Gastroesophageal sphincter (tissue), 4 donors: ENCODE measurements at regions not wholly inside any gene's neighbourhood (a gene's known extent, or its start where the extent isn't known, plus 50 kb on each side); places are given as distances from the start of the nearest gene placed in this dataset.
"Not testable (repeated sequence)": the region's sequence is repeated elsewhere in the genome, so short reads cannot be mapped to it uniquely, and the experiment has no call there.

Experiments used
- ATAC-seq: fragments of 150-250 bp; one replicate; pipeline ENCODE4 v1.9.1; 2016; ENCODE audit warnings: mild to moderate bottlenecking, moderate library complexity
- H3K27ac ChIP-seq, 4 donors: fragments of 200-600 bp; sonication (generic) in 3 of 4; 1 replicate in 3 of 4; 2 replicates in 1 of 4; pipeline ENCODE4 v1.5.1; 2016 to 2019
- H3K27me3 ChIP-seq: fragments of 200-600 bp; sonication (generic); one replicate; pipeline ENCODE4 v1.5.1; 2019
- H3K36me3 ChIP-seq, 2 donors: fragments of 200-600 bp; sonication (generic); one replicate each; pipeline ENCODE4 v1.5.1; 2019; ENCODE audit warnings: control low read depth in 1 of 2
- H3K4me1 ChIP-seq, 3 donors: fragments of 200-600 bp; sonication (generic); 1 replicate in 2 of 3; 2 replicates in 1 of 3; pipeline ENCODE4 v1.5.1; 2016 to 2019; ENCODE audit warnings: control low read depth in 2 of 3
- H3K4me3 ChIP-seq, 2 donors: fragments of 200-600 bp; sonication (generic); one replicate each; pipeline ENCODE4 v1.5.1; 2019; ENCODE audit warnings: mild to moderate bottlenecking in 1 of 2, moderate library complexity in 1 of 2
- H3K9me3 ChIP-seq, 3 donors: fragments of 200-600 bp; sonication (generic); one replicate each; pipeline ENCODE4 v1.5.1; 2017 to 2019; ENCODE audit warnings: control low read depth in 2 of 3
- CTCF ChIP-seq, 4 experiments: fragments of 200-600 bp in 2 of 4; fragments of 450-650 bp in 2 of 4; sonication (generic) in 1 of 4; IDR thresholded peaks; one replicate each; pipeline ENCODE4 v1.5.1; 2017 to 2019; ENCODE audit warnings: antibody characterized with exemption in 4 of 4, mild to moderate bottlenecking in 2 of 4, moderate library complexity in 2 of 4
- EP300 ChIP-seq: sonication (generic); formaldehyde crosslinking; IDR thresholded peaks from one replicate; pipeline ENCODE4 v1.6.1; 2017; ENCODE audit warnings: antibody characterized with exemption, mild to moderate bottlenecking
- POLR2A ChIP-seq, 2 donors: fragments of 450-650 bp; IDR thresholded peaks; one replicate each; pipeline ENCODE4 v1.6.1; 2017; ENCODE audit warnings: antibody characterized with exemption in 2 of 2, mild to moderate bottlenecking in 2 of 2, moderate library complexity in 1 of 2
- POLR2AphosphoS5 ChIP-seq: sonication (generic); formaldehyde crosslinking; IDR thresholded peaks from one replicate; pipeline ENCODE4 v1.6.1; 2017; ENCODE audit warnings: antibody characterized with exemption
- WGBS, 2 donors: methylation state at CpG; one replicate each; pipeline ENCODE4 v1.1.5; 2018; ENCODE audit warnings: low coverage in 1 of 2; 5-methylcytosine and 5-hydroxymethylcytosine counted together

GRCh38 chr6:84943905-84944304 is 179.5 kb upstream of the TBX18 start:
- H3K4me1 ChIP-seq, result no peaks in the 10 kb centered on the region
- H3K27ac ChIP-seq, result no peak overlapping the region
- no peak overlapping the region for H3K4me3 ChIP-seq
- H3K36me3 ChIP-seq, result no peaks in the 10 kb centered on the region
- H3K27me3 ChIP-seq, result no peaks in the 10 kb centered on the region
- no peak for TF ChIP-seq POLR2AphosphoS5
- TF ChIP-seq CTCF (IDR thresholded peaks at IDR 0.05), result no peak
- TF ChIP-seq POLR2A (IDR thresholded peaks at IDR 0.05), result no peak
- no peak for TF ChIP-seq EP300
- WGBS, 2 donors, result 88 to 100% methylated on average over 1 of the region's 1 CpG
- no peak for ATAC-seq
- H3K9me3 ChIP-seq, result peaks cover 0 to 31% (median 0%) of the 10 kb centered on the region in 3 donors

- H3K36me3 ChIP-seq, H3K27ac ChIP-seq, H3K4me3 ChIP-seq, ATAC-seq, H3K27me3 ChIP-seq, H3K4me1 ChIP-seq: not testable (repeated sequence)
- peaks cover 0 to 23% (median 0%) of the 10 kb centered on the region in 3 donors for H3K9me3 ChIP-seq
Measured at GRCh38 chr6:84941609-84942008, 177.2 kb upstream of the TBX18 start.

GRCh38 chr6:84929212-84929611 is 164.8 kb upstream of the TBX18 start:
- H3K4me3 ChIP-seq, result no peak overlapping the region
- H3K27me3 ChIP-seq, result no peaks in the 10 kb centered on the region
- ATAC-seq, result no peak
- H3K36me3 ChIP-seq, result no peaks in the 10 kb centered on the region
- no peak overlapping the region for H3K27ac ChIP-seq
- TF ChIP-seq POLR2AphosphoS5 (no peak), EP300 (no peak), CTCF (IDR thresholded peaks at IDR 0.05) (no peak), POLR2A (IDR thresholded peaks at IDR 0.05) (no peak)
- no peaks in the 10 kb centered on the region for H3K4me1 ChIP-seq
- H3K9me3 ChIP-seq, result no peaks in the 10 kb centered on the region
- WGBS, 2 donors, result 59 to 83% methylated on average over 1 of the region's 1 CpG

GRCh38 chr6:84927551-84927950 is 163.2 kb upstream of the TBX18 start:
- ATAC-seq, result no peak
- H3K27me3 ChIP-seq, result no peaks in the 10 kb centered on the region
- no peak overlapping the region for H3K27ac ChIP-seq
- no peaks in the 10 kb centered on the region for H3K9me3 ChIP-seq
- no peak for TF ChIP-seq CTCF (IDR thresholded peaks at IDR 0.05)
- TF ChIP-seq POLR2AphosphoS5, result no peak
- TF ChIP-seq POLR2A (IDR thresholded peaks at IDR 0.05), result no peak
- no peak for TF ChIP-seq EP300
- no peaks in the 10 kb centered on the region for H3K36me3 ChIP-seq
- H3K4me3 ChIP-seq, result no peak overlapping the region
- no peaks in the 10 kb centered on the region for H3K4me1 ChIP-seq

- no peak for ATAC-seq
- 56 to 71% methylated on average over 4 to 5 of the region's 5 CpGs for WGBS, 2 donors
- Histone ChIP-seq H3K4me1 (no peaks in the 10 kb centered on the region), H3K36me3 (no peaks in the 10 kb centered on the region), H3K9me3 (no peaks in the 10 kb centered on the region), H3K4me3 (no peak overlapping the region), H3K27ac (no peak overlapping the region), H3K27me3 (no peaks in the 10 kb centered on the region)
- TF ChIP-seq CTCF (IDR thresholded peaks at IDR 0.05), result no peak
- TF ChIP-seq EP300, result no peak
- no peak for TF ChIP-seq POLR2A (IDR thresholded peaks at IDR 0.05)
- TF ChIP-seq POLR2AphosphoS5, result no peak
Measured at GRCh38 chr6:84926189-84927155, 162.1 kb upstream of the TBX18 start.
